ENCODE measurements at regions not wholly inside any gene's neighbourhood (a gene's known extent, or its start where the extent isn't known, plus 50 kb on each side); places are given as distances from the start of the nearest gene placed in this dataset.

- no peak overlapping the region for H3K4me3 ChIP-seq (ENCODE audit: extremely low read depth in 1 of 4, insufficient read depth in 2 of 4, low read depth in 3 of 4, low read length in 4 of 4)
- no peaks in the 10 kb centered on the region for H3K4me1 ChIP-seq (replicated peaks in 1 of 4; ENCODE audit: control insufficient read depth in 3 of 4, insufficient read depth in 4 of 4, low read length in 3 of 4)
- no peaks in the 10 kb centered on the region for H3K9me3 ChIP-seq (ENCODE audit: insufficient read depth in 2 of 2, low read depth in 1 of 2, low read length in 1 of 2)
- H2BK20ac ChIP-seq (ENCODE audit: low read length) = no peak overlapping the region
- DNase-seq (ENCODE audit: low read depth in 1 of 2, low spot score in 2 of 2) = no peak
- H2AFZ ChIP-seq (ENCODE audit: low read length) = no peak overlapping the region
- no peak overlapping the region for H3K23ac ChIP-seq (ENCODE audit: insufficient read length)
- H3K14ac ChIP-seq (ENCODE audit: insufficient read length) = no peak overlapping the region
- FAIRE-seq = no peak
- no peak overlapping the region for H3K18ac ChIP-seq (ENCODE audit: extremely low read depth, low read length)
- POLR2A ChIA-PET (ENCODE audit: partially characterized antibody) = no interaction called here
- H4K91ac ChIP-seq (replicated peaks; ENCODE audit: insufficient read length, low read length) = no peak overlapping the region
- H3K4ac ChIP-seq (replicated peaks; ENCODE audit: insufficient read length, low read depth, low read length) = no peak overlapping the region
- no peaks in the 10 kb centered on the region for H3K79me1 ChIP-seq (ENCODE audit: low read depth, low read length)
- no peaks in the 10 kb centered on the region for H4K20me1 ChIP-seq (replicated peaks in 1 of 2; ENCODE audit: control insufficient read depth in 1 of 2, insufficient read depth in 2 of 2, low read length in 2 of 2)
- H2BK15ac ChIP-seq (ENCODE audit: low read length) = no peak overlapping the region
- CTCF ChIA-PET (ENCODE audit: partially characterized antibody) = interaction anchor here (0.6 to 1.8 kb wide), 8 partner anchors 8 to 1110 kb away, joined by 3 to 5 read pairs (median 3); no protein-coding TSS in a partner anchor
- no peaks in the 10 kb centered on the region for H3K79me2 ChIP-seq (ENCODE audit: control insufficient read depth in 1 of 2, insufficient read depth in 2 of 2, low read length in 2 of 2)
- H2BK120ac ChIP-seq (replicated peaks; ENCODE audit: low read depth, low read length) = no peak overlapping the region
- H2BK5ac ChIP-seq (ENCODE audit: low read depth, low read length) = no peak overlapping the region
- no peak overlapping the region for H3K56ac ChIP-seq (replicated peaks; ENCODE audit: insufficient read length, low read depth, low read length)
- no peak overlapping the region for H3K27ac ChIP-seq (ENCODE audit: low read depth, low read length)
- no peaks in the 10 kb centered on the region for H3K36me3 ChIP-seq (ENCODE audit: control insufficient read depth in 2 of 4, insufficient read depth in 4 of 4, low read length in 3 of 4)
- H4K5ac ChIP-seq (ENCODE audit: insufficient read length, low read depth, low read length) = no peak overlapping the region
- H3K4me2 ChIP-seq (ENCODE audit: insufficient read depth in 1 of 2, low read depth in 2 of 2, low read length in 2 of 2) = no peak overlapping the region
- no peak overlapping the region for H3K9ac ChIP-seq (replicated peaks in 1 of 4; ENCODE audit: extremely low read depth in 1 of 4, low read depth in 3 of 4, low read length in 3 of 4)
- H4K8ac ChIP-seq (ENCODE audit: extremely low read depth, insufficient read depth, low read length) = no peak overlapping the region
- H3K23me2 ChIP-seq (ENCODE audit: low read depth, low read length) = no peaks in the 10 kb centered on the region
- H2BK12ac ChIP-seq (ENCODE audit: low read depth, low read length) = no peak overlapping the region
- peaks cover 0 to 1% (median 0%) of the 10 kb centered on the region in 4 experiments; a peak in 1 of 7 replicates for H3K27me3 ChIP-seq (replicated peaks in 1 of 4; ENCODE audit: control insufficient read depth in 3 of 4, extremely low read depth in 1 of 4, insufficient read depth in 3 of 4, low read length in 3 of 4)
- no peak overlapping the region for H2AK5ac ChIP-seq (ENCODE audit: low read depth, low read length)
- TF ChIP-seq ZNF274 (IDR thresholded peaks at IDR 0.05; ENCODE audit: borderline replicate concordance, extremely low read depth, low read length) = no peak
- no peak for TF ChIP-seq SP2 (IDR thresholded peaks at IDR 0.05; ENCODE audit: low read length)
- no peak for TF ChIP-seq SIRT6 (IDR thresholded peaks at IDR 0.05; ENCODE audit: low read length)
- no peak for TF ChIP-seq RBBP5 (IDR thresholded peaks at IDR 0.05; ENCODE audit: borderline replicate concordance, low read depth, low read length)
- no peak for TF ChIP-seq TAF1 (IDR thresholded peaks at IDR 0.05; ENCODE audit: low read depth, low read length)
- no peak for TF ChIP-seq ASH2L (IDR thresholded peaks at IDR 0.05; ENCODE audit: low read length)
- TF ChIP-seq ATF2 (IDR thresholded peaks at IDR 0.05; ENCODE audit: low read length) = no peak
- TF ChIP-seq SAP30 (IDR thresholded peaks at IDR 0.05; ENCODE audit: insufficient read depth, insufficient replicate concordance, low read length) = no peak
- no peak for TF ChIP-seq EZH2 (IDR thresholded peaks at IDR 0.05; ENCODE audit: low read depth, low read length, severe bottlenecking)
- no peak for TF ChIP-seq KDM4A (IDR thresholded peaks at IDR 0.05; ENCODE audit: low read depth, low read length, severe bottlenecking)
- TF ChIP-seq CBX5 (IDR thresholded peaks at IDR 0.05; ENCODE audit: low read depth, low read length) = no peak
- no peak for TF ChIP-seq SRF (IDR thresholded peaks at IDR 0.05; ENCODE audit: low read depth, low read length)
- no peak for TF ChIP-seq BCL11A (IDR thresholded peaks at IDR 0.05; ENCODE audit: low read depth in 2 of 2, low read length in 2 of 2)
- TF ChIP-seq CREB1 (IDR thresholded peaks at IDR 0.05) = no peak
- TF ChIP-seq CHD1 (IDR thresholded peaks at IDR 0.05; ENCODE audit: low read depth, low read length) = no peak
Measured at GRCh38 chr6:145212813-145213212, 522.5 kb downstream of the EPM2A start.

Measured in H1 (cell line).